ENCODE measurements at regions not wholly inside any gene's neighbourhood (a gene's known extent, or its start where the extent isn't known, plus 50 kb on each side); places are given as distances from the start of the nearest gene placed in this dataset.
"Not testable (repeated sequence)": the region's sequence is repeated elsewhere in the genome, so short reads cannot be mapped to it uniquely, and the experiment has no call there.

DNA sequence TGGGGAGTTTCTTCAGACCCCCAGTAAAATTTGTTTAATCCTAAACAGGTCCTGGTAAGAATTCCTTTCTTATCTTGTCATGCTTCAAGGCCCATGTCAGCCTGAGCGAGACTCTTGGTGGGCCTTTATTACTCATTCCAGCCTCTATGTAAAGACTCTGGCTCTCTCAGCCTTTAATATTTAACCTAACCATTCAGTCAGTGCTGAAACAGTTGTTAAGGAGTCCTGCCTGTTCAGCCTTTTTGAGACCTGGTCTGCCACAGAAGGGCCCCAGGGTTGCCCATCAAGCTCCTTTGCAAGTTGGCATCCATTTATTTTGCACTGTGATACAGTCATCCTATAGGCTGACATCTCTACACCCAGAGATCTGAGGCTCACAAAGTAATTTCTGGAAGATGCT, 107.7 kb upstream of the VANGL1 start:
- no peak for DNase-seq (ENCODE audit: low read depth in 2 of 2)

DNA sequence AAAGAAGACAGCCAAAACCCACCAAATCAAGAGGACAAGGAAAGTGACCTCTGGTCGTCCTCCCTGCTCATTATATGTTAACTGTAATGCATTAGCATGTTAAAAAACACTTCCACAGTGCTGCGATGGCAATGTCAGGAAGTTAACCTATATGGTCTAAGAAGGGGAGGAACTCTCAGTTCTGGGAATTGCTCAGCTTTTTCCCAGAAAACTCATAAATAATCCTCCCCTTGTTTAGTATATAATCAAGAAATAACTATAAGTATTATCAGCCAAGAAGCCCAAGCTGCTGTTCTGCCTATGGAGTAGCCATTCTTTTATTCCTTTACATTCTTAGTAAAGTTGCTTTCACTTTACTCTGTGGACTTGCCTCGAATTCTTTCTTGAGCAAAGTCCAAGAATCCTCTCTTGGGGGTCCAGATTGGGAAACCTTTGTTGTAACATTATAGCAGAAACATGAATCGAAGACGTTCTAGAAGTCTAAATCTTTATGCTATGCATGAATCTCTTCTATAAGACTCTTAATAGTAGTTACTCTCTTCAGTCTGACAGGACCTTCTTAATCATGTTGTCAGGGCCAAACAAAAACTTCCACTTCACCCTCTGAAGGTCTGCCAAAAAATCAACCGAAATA, 110.0 kb upstream of the VANGL1 start:
- DNase-seq (ENCODE audit: low read depth in 2 of 2) = no peak

DNA sequence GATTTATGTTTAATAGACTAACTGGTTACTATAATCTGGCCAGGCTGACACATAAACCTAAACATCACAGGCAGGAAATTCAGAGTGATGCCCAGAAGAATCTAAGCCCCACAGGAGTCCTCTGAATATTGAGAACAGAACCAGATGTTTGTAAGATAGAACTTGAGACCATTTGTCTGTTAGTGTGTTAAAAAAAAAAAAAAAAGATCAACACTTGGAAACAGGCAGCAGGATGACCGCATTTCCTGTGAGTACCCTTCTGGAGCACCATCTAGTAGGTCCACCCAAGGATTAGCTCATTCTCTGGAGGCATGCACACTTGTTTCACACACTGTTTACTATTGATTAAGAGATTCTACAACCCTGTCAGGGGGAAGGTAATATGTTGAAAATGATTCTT, 111.4 kb upstream of the VANGL1 start:
- no peak for DNase-seq (ENCODE audit: low read depth in 2 of 2)

DNA sequence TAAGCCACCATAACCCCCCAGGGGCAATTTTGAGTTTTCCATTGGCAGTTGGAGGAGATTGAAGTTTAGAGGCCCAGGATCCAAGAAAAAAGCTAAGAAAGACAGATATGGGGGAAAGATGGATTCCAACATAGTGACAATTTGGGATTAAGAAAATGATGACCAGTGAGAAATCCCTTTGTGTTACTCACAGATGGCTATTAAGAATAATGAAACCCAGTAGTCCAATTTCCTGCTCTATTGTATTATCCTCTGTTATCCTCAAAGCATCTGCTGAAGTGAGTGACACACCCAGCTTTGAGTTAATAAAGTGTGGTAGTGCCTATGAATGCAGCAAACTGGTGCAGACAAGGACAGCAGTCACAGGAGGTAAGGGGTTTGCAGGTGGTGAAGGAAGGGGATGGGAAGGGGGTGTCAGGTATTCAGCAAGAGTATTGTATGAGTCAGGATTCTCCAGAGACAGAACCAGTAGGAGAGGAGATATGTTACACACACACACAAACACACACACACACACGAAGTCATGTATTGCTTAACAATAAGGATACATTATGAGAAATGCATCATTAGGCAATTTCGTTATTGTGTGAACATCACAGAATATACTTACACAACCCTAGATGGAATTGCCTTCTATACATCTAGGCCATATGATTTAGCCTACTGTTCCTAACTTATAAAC, 112.4 kb upstream of the VANGL1 start:
- DNase-seq (ENCODE audit: low read depth in 2 of 2) = no peak

DNA sequence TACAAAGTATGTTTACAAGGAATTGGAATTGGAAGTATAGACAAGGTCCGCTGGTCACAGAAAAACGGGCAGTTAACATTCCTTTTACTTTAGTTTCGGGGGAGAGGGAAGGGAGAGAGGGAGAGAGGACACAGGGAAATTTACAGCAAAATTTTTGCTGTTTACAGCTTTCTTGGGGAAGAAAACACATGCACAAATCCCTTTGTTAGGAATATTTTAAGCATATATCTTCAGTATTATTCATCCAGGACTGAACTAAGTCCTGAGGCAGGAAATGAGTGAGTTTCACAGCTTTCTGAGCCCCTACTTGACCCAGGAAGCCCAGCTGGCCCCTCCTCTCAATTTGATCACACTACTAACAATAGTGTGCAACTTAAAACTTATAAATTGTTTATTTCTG, 113.4 kb upstream of the VANGL1 start:
- DNase-seq (ENCODE audit: low read depth in 2 of 2) = not testable (repeated sequence)

DNA sequence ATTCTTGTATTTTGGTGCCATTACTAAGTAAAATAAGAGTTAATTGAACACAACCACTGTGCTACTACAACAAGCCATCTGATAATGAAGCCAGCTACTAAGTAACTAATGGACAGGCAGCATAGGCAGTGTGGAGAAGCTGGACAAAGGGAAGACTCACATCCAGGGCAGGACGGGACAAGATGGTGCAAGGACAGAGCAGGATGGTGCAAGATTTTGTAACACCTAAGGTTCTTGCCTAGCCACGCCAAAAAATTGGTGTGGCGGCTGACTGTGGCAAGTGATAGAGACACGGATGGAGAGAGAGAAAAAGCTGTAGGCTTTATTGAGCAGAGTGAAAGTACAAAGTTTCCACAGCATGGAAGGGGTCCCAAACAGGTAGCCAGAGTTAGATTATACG, 114.0 kb upstream of the VANGL1 start:
- DNase-seq (ENCODE audit: low read depth in 2 of 2) = no peak

DNA sequence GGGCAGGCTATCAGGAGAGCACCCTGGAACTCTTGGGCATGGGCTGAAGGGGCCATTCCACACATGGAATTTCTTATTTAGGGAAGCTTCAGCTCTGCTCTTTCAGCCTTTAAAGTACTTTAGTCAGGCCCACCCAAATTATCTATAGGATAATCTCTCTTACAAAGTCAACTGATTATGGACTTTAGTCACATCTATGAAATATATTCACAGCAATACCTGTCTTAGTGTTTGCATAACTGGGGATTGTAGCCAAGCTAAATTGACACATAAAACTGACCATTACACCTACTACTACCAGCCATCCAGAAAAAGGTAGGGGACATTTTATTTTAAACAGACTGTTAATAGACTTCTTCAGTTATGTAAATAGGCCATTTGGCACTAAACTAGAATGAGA, 114.9 kb upstream of the VANGL1 start:
- DNase-seq (ENCODE audit: low read depth in 2 of 2) = no peak

DNA sequence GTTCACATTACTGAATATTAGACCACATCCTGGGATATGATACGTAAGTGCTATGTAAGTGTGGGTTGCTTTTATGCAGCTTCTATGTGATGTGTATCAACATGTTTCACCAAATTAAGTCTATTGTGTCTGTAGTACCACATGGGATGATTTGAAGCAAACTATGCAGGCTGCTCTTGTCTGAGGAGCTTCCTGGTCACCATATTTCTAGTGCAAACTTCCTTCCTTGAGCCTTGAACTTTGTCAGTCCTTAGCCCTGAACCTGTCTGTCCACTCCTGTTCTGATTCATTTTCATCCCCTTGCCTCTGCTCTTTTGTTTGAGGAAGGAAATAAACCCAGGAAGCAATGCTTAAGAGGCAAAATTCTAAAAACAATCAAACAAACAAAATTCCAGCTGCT, 117.5 kb upstream of the VANGL1 start:
- DNase-seq (ENCODE audit: low read depth in 2 of 2) = no peak

DNA sequence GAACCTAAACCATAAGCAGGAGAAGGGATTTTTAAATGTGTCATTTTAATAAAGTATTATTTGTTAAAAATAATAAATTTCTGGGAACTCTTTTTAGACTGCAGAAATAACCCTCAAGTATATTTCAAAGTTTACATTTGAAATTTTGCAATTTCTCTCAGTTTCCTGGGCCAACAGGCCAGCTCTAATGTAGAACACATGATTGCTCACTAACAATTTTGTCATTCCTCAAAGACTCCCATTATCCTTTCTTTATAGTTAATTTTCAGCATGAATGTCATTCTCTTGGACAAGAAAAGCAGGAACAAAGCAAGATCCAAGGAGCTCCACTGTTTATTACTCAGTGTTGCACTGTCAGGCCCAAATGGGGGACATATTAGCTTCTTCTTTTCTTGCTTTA, 119.4 kb upstream of the VANGL1 start:
- no peak for DNase-seq (ENCODE audit: low read depth in 2 of 2)

DNA sequence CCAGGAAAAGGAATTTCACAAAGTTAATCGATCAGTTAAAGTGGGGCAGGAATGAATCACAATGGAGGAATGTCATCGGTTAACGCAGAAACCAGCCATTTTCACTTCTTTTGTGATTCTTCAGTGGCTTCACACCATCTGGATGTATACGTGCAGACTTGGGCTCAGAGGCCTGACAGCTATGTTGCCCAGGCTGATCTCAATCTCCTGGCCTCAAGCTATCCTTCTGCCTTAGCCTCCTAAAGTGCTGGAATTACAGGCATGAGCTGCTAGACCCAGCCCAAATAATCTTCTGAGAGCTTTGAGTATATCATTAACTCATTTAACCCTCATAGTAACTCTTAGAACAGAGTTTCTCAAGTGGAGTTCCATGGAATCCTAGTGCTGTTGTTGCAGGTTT, 126.5 kb upstream of the VANGL1 start:
- no peak for DNase-seq (ENCODE audit: low read depth in 2 of 2)

DNA sequence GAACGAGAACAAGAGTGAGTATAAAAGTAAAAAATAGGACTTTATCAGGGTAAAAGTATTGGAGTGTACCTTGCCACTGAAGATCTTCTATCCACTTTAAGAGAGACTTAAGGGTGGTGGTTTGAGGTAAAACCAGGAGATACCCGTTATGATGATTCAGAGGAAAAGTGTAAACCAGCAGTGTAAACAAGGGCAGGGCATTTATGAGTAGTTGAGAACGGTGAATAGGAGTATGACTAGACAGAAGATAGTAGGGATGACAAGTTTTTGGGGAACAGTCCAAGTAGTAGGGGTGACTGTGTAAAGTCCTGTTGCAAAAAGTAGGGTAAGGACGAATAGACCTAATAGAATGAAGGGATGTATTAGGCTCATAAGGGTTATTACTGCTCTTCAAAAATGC, 131.5 kb upstream of the VANGL1 start:
- DNase-seq (ENCODE audit: low read depth in 2 of 2) = not testable (repeated sequence)

DNA sequence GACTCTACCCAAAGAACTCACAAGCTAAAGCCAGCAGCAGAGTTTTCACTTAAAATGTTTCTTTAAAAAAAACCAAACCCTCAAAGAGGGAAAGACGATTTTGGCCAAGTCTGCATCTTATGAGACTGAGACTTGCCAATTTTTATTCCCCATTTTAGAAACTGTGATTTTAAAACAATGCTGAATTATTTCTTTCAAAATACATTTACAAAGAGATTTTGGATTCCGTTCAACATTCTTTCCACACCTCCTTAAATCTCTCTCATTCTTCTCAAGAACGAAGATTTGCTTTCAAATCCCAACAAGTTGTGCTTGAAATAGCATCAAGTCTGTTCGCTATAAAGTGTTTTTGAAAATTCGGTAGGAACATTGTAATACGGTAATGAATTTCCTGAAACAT, 133.9 kb upstream of the VANGL1 start:
- DNase-seq (ENCODE audit: low read depth in 2 of 2) = no peak

DNA sequence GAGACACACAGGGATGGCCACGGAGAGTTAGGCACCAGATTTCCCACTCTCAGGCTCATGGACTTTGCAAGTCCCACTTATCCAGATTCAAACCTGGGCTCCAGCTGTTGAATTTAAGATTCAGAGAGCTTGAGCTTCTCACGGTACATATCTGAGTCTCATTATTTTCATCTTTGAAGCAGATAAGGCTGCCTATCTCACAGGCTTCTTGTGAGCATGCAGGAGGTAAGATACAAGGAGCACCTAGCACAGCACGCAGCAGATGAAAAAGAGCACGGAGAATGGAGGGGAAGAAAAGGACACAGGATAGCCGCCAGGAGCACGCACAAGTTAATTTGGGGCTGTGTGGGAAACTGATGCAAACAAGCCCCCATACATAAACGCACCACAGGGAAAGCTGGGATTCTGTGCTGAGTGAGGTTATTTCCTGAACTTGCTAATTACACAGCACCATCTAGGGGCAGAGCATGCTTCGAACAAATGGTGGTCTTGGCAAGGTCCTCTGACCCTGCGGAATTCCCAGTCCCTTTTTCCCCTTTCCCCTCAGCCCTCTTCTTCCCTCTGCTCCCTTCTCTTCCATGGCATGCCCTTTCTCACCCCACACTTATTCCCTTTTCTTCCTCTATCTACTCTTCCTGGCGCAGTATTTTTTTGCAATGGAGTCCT, 134.7 kb upstream of the VANGL1 start:
- DNase-seq (ENCODE audit: low read depth in 2 of 2) = no peak

DNA sequence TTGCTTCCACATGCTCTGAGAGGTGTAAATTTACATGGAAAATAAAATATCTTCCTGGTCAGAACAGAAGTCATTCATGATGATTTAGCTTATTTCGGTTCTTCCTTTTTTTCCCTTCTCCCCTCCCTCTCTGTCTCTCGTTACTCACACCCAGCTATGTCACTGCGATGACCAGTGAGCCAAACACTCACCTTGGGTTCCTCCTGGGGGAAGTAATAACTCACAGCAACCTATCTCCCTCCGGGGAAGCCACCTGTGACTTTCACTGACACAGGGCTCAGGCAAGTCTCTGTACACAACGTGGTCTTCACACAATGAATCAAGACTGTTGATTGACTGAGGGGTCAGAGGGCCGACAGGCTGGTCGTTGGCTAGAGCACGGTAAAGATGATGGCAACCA, 135.3 kb upstream of the VANGL1 start:
- DNase-seq (ENCODE audit: low read depth in 2 of 2) = no peak

DNA sequence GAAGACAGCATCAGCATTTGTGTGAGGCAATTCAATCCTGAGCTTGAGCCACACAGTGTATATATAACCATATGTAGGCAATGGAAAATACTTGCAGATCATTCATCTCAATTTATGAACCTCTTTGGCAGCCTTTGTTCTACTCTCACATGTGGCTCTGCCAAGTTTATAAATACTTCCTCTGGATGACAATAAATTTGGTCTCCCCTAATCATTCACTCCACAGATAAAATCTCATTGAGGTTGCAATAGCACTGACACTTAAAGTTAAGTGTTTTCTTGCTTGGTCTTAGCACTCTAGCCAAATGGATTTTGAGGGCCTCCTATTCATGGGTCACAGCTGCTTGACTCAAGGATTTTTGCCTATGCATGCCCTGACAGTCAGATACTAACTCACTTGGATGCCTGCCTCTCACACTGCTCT, 136.6 kb upstream of the VANGL1 start:
- no peak for DNase-seq (ENCODE audit: low read depth in 2 of 2)

DNA sequence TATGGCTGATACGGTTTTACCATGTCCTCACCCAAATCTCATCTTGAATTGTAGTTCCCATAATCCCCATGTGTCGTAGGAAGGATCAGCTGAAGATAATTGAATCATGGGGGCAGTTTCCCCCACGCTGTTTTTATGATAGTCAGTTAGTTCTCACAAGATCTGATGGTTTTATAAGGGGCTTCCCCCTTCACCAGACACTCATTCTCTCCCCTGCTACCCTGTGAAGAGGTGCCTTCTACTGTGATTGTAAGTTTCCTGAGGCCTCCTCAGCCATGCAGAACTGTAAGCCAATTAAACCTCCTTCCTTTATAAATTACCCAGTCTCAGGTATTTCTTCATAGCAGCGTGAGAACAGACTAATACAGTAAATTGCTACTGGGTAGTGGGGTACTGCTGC, 139.6 kb upstream of the VANGL1 start:
- DNase-seq (ENCODE audit: low read depth in 2 of 2) = not testable (repeated sequence)

DNA sequence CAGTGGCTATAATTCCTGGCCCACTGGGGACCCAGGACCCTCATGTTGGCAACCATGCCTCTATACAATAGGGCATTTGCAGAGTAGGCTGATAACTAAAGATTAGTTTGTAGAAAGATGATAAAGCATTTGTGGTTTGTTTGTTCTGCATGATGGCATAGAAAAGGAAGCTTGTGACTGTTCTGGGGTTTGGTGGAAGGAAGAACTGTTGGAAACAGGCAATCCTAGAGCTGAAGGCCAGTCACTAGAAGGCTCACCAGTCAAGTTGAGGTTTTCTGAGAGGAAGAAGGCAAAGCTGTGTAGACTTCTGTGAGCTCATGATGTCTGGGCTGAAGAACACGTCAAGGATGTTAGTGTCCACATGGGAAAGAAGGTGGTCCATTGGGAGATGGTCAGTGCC, 140.3 kb upstream of the VANGL1 start:
- DNase-seq (ENCODE audit: low read depth in 2 of 2) = no peak

DNA sequence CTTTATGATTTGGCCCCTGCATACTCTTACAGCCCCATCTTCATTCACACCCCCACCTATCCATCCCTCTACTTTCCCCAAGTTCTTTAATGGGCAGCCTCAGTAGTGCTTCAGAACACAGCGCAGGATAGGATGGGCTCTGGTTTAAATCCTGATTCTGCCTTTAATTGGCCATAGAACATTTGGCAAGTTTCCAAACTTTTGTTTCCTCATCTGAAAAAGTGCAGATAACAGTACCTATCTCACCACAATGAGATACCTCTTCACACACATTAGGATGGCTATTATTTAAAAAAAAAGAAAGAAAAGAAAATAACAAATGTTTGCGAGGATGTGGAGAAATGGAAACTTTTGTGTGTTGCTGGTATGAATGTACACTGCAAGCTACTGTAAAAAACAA, 142.5 kb upstream of the VANGL1 start:
- no peak for DNase-seq (ENCODE audit: low read depth in 2 of 2)

DNA sequence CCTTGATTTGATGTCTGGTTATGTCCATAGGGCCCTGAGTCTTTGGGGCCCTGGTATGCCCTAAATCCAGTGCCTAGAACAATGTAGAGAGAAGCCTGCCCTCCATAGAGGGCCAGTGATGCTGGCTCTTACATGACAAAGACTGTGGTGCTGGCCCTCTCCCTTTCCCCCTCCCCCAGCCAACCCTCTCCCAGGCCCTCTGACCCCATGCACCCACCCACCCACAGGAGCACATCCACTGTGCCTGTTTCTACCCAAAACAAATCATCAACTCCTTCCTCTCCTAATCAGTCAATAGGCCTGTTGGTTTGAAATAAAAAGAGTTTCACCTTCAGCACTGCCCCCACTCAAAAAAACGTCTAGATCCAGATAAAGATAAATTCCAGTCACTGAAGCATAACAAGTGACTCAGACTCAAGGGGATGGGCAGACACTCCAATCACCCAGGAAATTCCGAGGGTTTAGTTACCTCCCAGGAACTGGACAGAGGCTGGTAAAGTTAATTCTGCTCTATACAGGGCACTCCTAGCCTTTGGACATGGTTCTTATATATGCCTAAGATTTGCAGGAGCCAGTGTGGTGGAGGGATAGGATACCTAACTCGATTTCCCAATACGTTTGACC, 144.8 kb upstream of the VANGL1 start:
- no peak for DNase-seq (ENCODE audit: low read depth in 2 of 2)

DNA sequence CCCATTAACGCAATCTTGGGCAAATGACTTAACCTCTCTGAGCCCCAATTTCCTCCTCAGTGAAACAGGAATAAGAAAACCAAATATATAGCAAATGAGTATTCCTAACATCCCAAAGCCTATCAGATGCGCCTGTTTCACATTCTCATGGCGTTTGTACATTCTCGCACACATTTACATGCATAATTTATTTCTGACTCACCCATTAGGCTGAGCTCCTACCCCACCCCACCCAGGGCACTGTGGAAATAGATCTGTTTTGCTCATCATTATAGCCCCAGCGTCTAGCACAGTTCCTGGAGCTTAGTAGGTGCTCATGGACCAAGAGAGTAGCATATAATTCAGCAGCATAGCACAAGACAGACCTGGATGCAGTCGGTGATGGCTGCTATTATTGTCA, 146.1 kb upstream of the VANGL1 start:
- DNase-seq (ENCODE audit: low read depth in 2 of 2) = no peak

DNA sequence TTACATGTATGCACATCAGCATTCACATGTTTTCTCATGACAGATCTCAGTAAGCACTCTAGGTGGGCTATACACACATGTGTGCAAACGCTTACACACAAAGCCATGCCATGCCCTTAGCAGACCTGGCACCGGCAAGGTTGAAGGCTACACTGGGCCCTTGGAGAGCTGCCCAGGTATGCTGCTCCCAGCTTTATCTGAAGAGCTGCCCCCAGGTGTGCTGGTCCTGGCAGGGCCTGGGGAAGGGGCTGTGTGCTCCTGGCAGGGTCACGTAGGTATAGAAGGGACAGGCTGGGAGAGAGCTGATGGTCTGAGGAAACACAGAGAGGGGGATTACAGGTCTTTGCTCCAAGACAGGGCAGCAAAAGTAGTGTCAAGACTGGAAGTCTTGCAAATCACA, 146.7 kb upstream of the VANGL1 start:
- DNase-seq (ENCODE audit: low read depth in 2 of 2) = no peak

DNA sequence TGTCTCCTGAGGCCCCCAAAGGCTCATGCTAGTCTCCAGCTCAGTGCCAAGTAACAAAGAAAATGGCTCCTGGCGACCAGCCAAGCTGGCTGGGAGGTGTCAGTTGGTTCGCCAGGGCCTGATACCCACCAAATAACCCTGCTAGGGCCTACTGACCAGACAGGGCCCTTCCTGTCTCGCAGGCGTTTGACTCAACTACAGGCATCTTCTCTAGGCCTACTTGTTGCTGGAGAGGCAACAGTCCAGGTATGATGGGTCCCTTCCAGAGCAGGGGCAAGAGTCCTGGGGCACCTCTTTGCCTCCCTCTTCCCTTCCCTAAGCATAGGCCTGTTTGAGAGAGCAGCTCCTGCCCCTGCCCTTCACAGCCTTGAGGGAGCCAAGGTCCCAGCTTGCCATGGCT, 147.9 kb upstream of the VANGL1 start:
- DNase-seq (ENCODE audit: low read depth in 2 of 2) = no peak

DNA sequence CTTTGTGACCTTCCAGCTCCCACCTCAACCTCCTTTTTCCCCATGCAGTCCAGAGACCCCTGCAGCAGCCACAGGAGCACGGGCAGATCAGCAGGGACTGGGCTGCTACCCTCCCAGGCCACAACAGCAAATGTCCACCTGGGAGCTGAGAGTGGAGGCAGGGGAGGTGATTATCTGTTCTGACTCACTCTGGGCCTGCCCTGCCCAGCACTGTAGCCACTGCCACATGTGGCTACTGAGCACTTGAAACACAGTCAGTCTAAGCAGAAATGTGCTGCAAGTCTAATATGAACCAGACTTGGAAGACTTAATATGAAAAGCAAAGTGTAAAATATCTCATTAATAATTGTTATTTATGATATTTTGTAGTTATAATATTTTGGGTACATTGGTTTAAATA, 148.9 kb upstream of the VANGL1 start:
- no peak for DNase-seq (ENCODE audit: low read depth in 2 of 2)
